ENCODE measurements at regions not wholly inside any gene's neighbourhood (a gene's known extent, or its start where the extent isn't known, plus 50 kb on each side); places are given as distances from the start of the nearest gene placed in this dataset. TPM values are rescaled to one million over a fixed set of nuclear protein-coding genes. Genes with fewer than 3 reads are reported as not detected.
"Not testable (repeated sequence)": the region's sequence is repeated elsewhere in the genome, so short reads cannot be mapped to it uniquely, and the experiment has no call there.

- no peak for DNase-seq (ENCODE audit: extremely low spot score)
- WGBS, result 97% methylated on average over 9 of the region's 9 CpGs
Observed at GRCh38 chr11:24406980-24407379, 89.9 kb upstream of the LUZP2 start.

GRCh38 chr11:24407733-24408132 is 89.1 kb upstream of the LUZP2 start:
- Histone ChIP-seq H3K36me3 (ENCODE audit: insufficient read depth) (no peaks in the 10 kb centered on the region), H3K27ac (ENCODE audit: low read depth) (no peak overlapping the region), H3K4me3 (ENCODE audit: low read depth, low read length) (no peak overlapping the region), H3K4me1 (ENCODE audit: insufficient read depth) (no peaks in the 10 kb centered on the region)
- DNase-seq (ENCODE audit: extremely low spot score), result no peak
- WGBS, result 55% methylated on average over 3 of the region's 3 CpGs

More at GRCh38 chr11:24406980-24407379, 89.9 kb upstream of the LUZP2 start:
- Histone ChIP-seq H3K4me1 (ENCODE audit: insufficient read depth) (no peaks in the 10 kb centered on the region), H3K4me3 (ENCODE audit: low read depth, low read length) (no peak overlapping the region), H3K27ac (ENCODE audit: low read depth) (no peak overlapping the region), H3K36me3 (ENCODE audit: insufficient read depth) (no peaks in the 10 kb centered on the region)

DNA sequence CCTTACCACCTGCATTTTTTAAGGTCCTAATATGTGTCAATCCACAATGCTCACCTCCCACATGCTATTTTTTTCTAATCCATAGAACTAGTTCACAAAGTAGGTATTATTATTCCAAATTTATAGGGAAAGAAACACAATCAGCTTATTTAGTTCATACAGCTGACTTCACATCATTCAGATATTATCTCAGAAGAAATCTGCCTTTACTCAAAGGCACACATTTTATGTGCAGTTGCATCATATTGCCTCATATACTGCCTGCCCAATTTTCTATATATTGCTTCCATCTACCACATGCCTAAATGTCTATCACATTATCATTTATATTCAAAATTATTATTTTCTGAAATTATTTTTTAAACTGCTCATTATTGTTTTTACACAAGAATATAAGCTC is 88.7 kb upstream of the LUZP2 start:
- no peak overlapping the region for H3K4me3 ChIP-seq (ENCODE audit: low read depth, low read length)
- H3K36me3 ChIP-seq (ENCODE audit: insufficient read depth), result no peaks in the 10 kb centered on the region
- no peak overlapping the region for H3K27ac ChIP-seq (ENCODE audit: low read depth)
- H3K4me1 ChIP-seq (ENCODE audit: insufficient read depth), result no peaks in the 10 kb centered on the region
- DNase-seq (ENCODE audit: extremely low spot score), result no peak

GRCh38 chr11:24411791-24412190 is 85.1 kb upstream of the LUZP2 start:
- no peak overlapping the region for H3K27ac ChIP-seq (ENCODE audit: low read depth)
- WGBS, result 89% methylated on average over 3 of the region's 3 CpGs
- no peaks in the 10 kb centered on the region for H3K36me3 ChIP-seq (ENCODE audit: insufficient read depth)

DNA sequence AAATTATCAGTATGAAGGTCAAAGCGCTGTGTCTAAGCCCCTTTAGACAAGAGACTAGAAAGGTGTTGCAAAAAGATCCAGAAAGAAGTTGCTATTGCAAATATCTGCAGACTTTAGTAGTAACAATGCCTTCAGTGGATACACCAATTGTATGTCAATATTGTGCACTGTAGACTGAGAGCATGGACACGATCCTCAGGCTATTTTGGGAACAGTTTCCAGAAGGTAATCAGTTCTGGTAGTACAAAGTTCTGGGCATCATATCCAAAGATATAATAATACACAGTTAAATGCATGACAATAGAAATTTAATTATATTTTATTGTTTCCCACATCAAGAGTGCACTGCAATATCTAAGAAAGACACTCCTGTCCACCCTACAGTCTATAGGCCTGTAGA is 84.1 kb upstream of the LUZP2 start:
- H3K36me3 ChIP-seq (ENCODE audit: insufficient read depth), result no peaks in the 10 kb centered on the region

More at GRCh38 chr11:24411791-24412190, 85.1 kb upstream of the LUZP2 start:
- H3K4me1 ChIP-seq (ENCODE audit: insufficient read depth), result no peaks in the 10 kb centered on the region
- H3K4me3 ChIP-seq (ENCODE audit: low read depth, low read length), result no peak overlapping the region
- DNase-seq (ENCODE audit: extremely low spot score), result no peak

DNA sequence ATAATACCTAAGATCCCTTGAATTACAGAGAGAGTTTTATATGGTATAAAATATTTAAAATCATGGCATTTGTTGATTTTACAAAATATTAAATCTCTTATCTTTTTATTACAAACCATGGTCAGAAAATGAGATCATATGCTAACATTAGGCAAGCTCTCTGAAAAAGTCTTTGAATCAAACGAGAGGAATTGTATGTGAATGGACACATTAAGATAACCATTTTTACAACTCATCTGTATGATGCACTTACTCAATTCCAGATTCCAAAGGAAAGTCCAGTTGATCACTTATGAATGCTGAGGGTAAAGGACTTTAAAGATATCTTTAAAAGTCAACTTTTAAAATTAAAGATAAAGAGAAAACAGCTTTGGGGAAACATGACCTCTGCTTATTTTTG is 83.5 kb upstream of the LUZP2 start:
- Histone ChIP-seq H3K4me1 (ENCODE audit: insufficient read depth) (no peaks in the 10 kb centered on the region), H3K4me3 (ENCODE audit: low read depth, low read length) (no peak overlapping the region), H3K27ac (ENCODE audit: low read depth) (no peak overlapping the region), H3K36me3 (ENCODE audit: insufficient read depth) (no peaks in the 10 kb centered on the region)
- DNase-seq (ENCODE audit: extremely low spot score), result no peak
- 25% methylated on average over 1 of the region's 1 CpG for WGBS

More for the DNA sequence above, 84.1 kb upstream of the LUZP2 start:
- WGBS, result 81% methylated on average over 2 of the region's 2 CpGs
- Histone ChIP-seq H3K4me1 (ENCODE audit: insufficient read depth) (no peaks in the 10 kb centered on the region), H3K4me3 (ENCODE audit: low read depth, low read length) (no peak overlapping the region), H3K27ac (ENCODE audit: low read depth) (no peak overlapping the region)
- no peak for DNase-seq (ENCODE audit: extremely low spot score)

GRCh38 chr11:24415955-24416636 is 80.8 kb upstream of the LUZP2 start:
- not testable (repeated sequence) for DNase-seq (ENCODE audit: extremely low spot score); H3K4me1 ChIP-seq (ENCODE audit: insufficient read depth)
- WGBS, result 97% methylated on average over 34 of the region's 34 CpGs

DNA sequence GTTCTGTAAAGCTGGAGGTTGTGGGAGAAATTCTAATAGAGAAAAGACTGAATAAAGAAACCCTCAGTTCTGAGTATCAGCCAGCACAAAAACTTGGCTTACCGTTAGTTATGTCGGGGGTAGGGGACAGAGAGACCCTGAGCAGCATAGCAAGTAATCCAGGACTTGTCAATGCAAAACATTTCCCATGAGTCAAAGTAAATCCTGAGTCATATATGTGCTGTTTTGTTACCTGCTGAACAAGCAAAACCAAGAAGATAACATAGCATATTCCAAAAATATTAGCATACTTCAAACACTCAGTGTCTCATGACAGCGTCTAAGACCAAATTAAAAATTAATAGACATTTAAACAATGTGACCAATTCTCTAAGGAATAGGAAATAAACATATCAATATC is 75.1 kb upstream of the LUZP2 start:
- 78% methylated on average over 3 of the region's 3 CpGs for WGBS
- DNase-seq (ENCODE audit: extremely low spot score), result no peak
- H3K36me3 ChIP-seq (ENCODE audit: insufficient read depth), result no peaks in the 10 kb centered on the region

More at GRCh38 chr11:24415955-24416636, 80.8 kb upstream of the LUZP2 start:
- not testable (repeated sequence) for H3K4me3 ChIP-seq (ENCODE audit: low read depth, low read length); H3K36me3 ChIP-seq (ENCODE audit: insufficient read depth); H3K27ac ChIP-seq (ENCODE audit: low read depth)

GRCh38 chr11:24422376-24422775 is 74.5 kb upstream of the LUZP2 start:
- WGBS, result 45% methylated on average over 1 of the region's 1 CpG
- H3K4me3 ChIP-seq (ENCODE audit: low read depth, low read length), result no peak overlapping the region

More for the DNA sequence above, 75.1 kb upstream of the LUZP2 start:
- no peaks in the 10 kb centered on the region for H3K4me1 ChIP-seq (ENCODE audit: insufficient read depth)
- H3K4me3 ChIP-seq (ENCODE audit: low read depth, low read length), result no peak overlapping the region
- no peak overlapping the region for H3K27ac ChIP-seq (ENCODE audit: low read depth)

GRCh38 chr11:24437123-24437522 is 59.7 kb upstream of the LUZP2 start:
- no peak overlapping the region for H3K4me3 ChIP-seq (ENCODE audit: low read depth, low read length)
- DNase-seq (ENCODE audit: extremely low spot score), result no peak
- no peaks in the 10 kb centered on the region for H3K36me3 ChIP-seq (ENCODE audit: insufficient read depth)
- WGBS, result 85% methylated on average over 4 of the region's 4 CpGs
- H3K27ac ChIP-seq (ENCODE audit: low read depth), result no peak overlapping the region
- no peaks in the 10 kb centered on the region for H3K4me1 ChIP-seq (ENCODE audit: insufficient read depth)

More at GRCh38 chr11:24422376-24422775, 74.5 kb upstream of the LUZP2 start:
- no peaks in the 10 kb centered on the region for H3K36me3 ChIP-seq (ENCODE audit: insufficient read depth)
- no peaks in the 10 kb centered on the region for H3K4me1 ChIP-seq (ENCODE audit: insufficient read depth)
- DNase-seq (ENCODE audit: extremely low spot score), result no peak
- H3K27ac ChIP-seq (ENCODE audit: low read depth), result no peak overlapping the region

Small RNA genes lying in the stretch of these regions (small RNA-seq; reads per million reads assigned to genes)
- not detected for gene AC100767.1
- not detected for gene MIR8054
- not detected for gene RNU6-783P
